GM23338 (cell line): ENCODE measurements at regions not wholly inside any gene's neighbourhood (a gene's known extent, or its start where the extent isn't known, plus 50 kb on each side); places are given as distances from the start of the nearest gene placed in this dataset.

ENCODE experiments used
- CREB1 ChIP-seq: fragments of 250-450 bp; sonication (Bioruptor Pico); IDR thresholded peaks from 2 replicates; pipeline ENCODE4 v1.5.0; 2020; ENCODE audit warnings: low read depth, mild to moderate bottlenecking, moderate library complexity
- CTCF ChIP-seq, 2 experiments: fragments of 200-600 bp in 1 of 2; sonication (generic) in 1 of 2; conservative IDR thresholded peaks; 2 replicates each; pipeline versions ENCODE4 v1.5.1 to v1.6.1; 2016 to 2017; ENCODE audit warnings: antibody characterized with exemption in 2 of 2, low read depth in 2 of 2, mild to moderate bottlenecking in 2 of 2, moderate library complexity in 1 of 2
- ETS1 ChIP-seq: IDR thresholded peaks from 2 replicates; pipeline ENCODE4 v1.6.1; 2016; ENCODE audit warnings: antibody characterized with exemption
- EZH2 ChIP-seq: fragments of 200-600 bp; sonication (generic); IDR thresholded peaks from one replicate; pipeline ENCODE4 v1.8.0; 2017; ENCODE audit warnings: antibody characterized with exemption, mild to moderate bottlenecking, low read depth; ENCODE audit not compliant: unreplicated experiment
- EZH2phosphoT487 ChIP-seq: fragments of 200-600 bp; sonication (generic); IDR thresholded peaks from one replicate; pipeline ENCODE4 v1.8.1; 2018; ENCODE audit warnings: antibody characterized with exemption; ENCODE audit not compliant: unreplicated experiment
- JUNB ChIP-seq: IDR thresholded peaks from one replicate; pipeline ENCODE4 v1.6.1; 2016; ENCODE audit warnings: antibody characterized with exemption; ENCODE audit not compliant: unreplicated experiment
- NANOG ChIP-seq: IDR thresholded peaks from 2 replicates; pipeline ENCODE4 v1.6.1; 2016; ENCODE audit warnings: antibody characterized with exemption, borderline replicate concordance
- POLR2AphosphoS5 ChIP-seq: IDR thresholded peaks from 2 replicates; pipeline ENCODE4 v1.6.1; 2016; ENCODE audit warnings: antibody characterized with exemption, low read depth
- REST ChIP-seq: IDR thresholded peaks from one replicate; pipeline ENCODE4 v1.6.1; 2018; ENCODE audit warnings: antibody characterized with exemption; ENCODE audit not compliant: unreplicated experiment
- STAT1 ChIP-seq: IDR thresholded peaks from one replicate; pipeline ENCODE4 v1.6.1; 2016; ENCODE audit warnings: antibody characterized with exemption; ENCODE audit not compliant: unreplicated experiment
- ZNF114 ChIP-seq: fragments of 250-450 bp; sonication (Bioruptor Pico); IDR thresholded peaks from 2 replicates; pipeline ENCODE4 v1.5.0; 2020; ENCODE audit warnings: mild to moderate bottlenecking, moderate library complexity
- ZNF331 ChIP-seq: fragments of 250-450 bp; sonication (Bioruptor Pico); IDR thresholded peaks from 2 replicates; pipeline ENCODE4 v1.5.0; 2020; ENCODE audit warnings: low read depth, mild to moderate bottlenecking, moderate library complexity
- ZNF462 ChIP-seq: fragments of 250-450 bp; sonication (Bioruptor Pico); IDR thresholded peaks from 2 replicates; pipeline ENCODE4 v1.5.0; 2020; ENCODE audit warnings: mild to moderate bottlenecking, moderate library complexity

- no peak for TF ChIP-seq CTCF (conservative IDR thresholded peaks at IDR 0.05; ENCODE audit: low read depth in 2 of 2)
- no peak for TF ChIP-seq ETS1
- TF ChIP-seq ZNF462, result no peak
- TF ChIP-seq STAT1, result no peak
- no peak for TF ChIP-seq POLR2AphosphoS5
- no peak for TF ChIP-seq REST
- no peak for TF ChIP-seq ZNF114
- TF ChIP-seq EZH2, result no peak
- no peak for TF ChIP-seq EZH2phosphoT487
- TF ChIP-seq CREB1 (CRISPR knock-in tag), result no peak
- no peak for TF ChIP-seq JUNB
- TF ChIP-seq ZNF331 (CRISPR knock-in tag), result no peak
- no peak for TF ChIP-seq NANOG
Measured at GRCh38 chr1:244231572-244232315, 180.7 kb downstream of the ZBTB18 start.
